Epidermal melanocyte (primary cell): ENCODE measurements at regions not wholly inside any gene's neighbourhood (a gene's known extent, or its start where the extent isn't known, plus 50 kb on each side); places are given as distances from the start of the nearest gene placed in this dataset.

Experiments used
- DNase-seq: peaks from one replicate; pipeline ENCODE4 v3.0.0; 2011; ENCODE audit warnings: low spot score; ENCODE audit not compliant: insufficient read length

DNA sequence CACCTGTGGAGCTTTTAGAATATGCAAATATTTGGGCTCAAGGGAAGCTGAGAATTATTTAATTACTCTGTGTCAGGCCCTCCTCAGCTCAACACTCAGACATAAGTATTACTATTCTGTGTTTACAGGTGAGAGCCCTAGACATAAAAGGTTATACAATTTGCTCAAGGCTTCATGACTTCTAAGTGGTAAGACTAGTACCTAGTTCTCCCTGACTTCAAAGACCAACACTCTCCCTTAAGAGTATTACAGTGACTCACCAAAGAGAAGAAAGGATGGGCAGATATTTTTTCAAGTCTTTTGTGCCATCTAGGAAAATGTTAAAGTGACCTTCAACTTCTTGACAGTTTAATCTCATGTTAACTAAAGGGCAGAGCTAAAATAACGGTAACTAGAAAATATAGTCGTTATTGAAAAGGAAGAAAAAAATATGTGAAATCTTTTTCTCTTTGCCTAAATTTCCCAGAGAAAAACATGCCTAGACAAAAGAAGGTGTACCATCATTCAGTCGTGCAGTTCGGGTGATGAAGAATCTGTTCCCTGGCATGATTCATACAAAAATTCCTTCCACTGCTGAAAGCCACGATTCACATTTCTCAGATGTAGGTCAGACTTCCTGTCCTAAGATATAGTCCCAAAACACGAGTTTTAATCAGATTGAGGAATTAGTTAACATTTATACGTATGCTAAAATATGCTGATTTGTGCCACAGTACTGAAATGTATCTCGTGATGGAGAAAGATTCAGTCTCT is 849.1 kb upstream of the API5 start:
- no peak for DNase-seq

GRCh38 chr11:42465623-42466022 is 846.2 kb upstream of the API5 start:
- DNase-seq, result no peak

DNA sequence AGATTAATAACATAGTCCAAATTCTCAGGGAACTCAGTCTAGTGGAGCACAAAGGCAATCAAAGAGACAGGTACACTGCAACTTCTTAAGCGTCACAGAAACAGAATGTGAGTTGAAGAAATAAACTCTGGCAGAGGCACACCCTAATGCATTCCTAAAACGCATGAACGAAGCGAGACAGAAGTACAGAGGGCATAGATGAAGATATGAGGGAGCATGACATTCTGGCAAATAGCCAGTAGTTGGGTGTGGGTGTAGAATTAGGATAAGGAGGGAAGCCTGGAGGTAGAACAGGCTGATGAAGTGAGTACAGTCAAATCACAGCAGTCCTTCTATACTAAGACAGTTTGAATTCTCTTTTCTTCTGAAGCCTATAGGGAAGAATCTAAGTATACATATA is 838.7 kb upstream of the API5 start:
- no peak for DNase-seq

DNA sequence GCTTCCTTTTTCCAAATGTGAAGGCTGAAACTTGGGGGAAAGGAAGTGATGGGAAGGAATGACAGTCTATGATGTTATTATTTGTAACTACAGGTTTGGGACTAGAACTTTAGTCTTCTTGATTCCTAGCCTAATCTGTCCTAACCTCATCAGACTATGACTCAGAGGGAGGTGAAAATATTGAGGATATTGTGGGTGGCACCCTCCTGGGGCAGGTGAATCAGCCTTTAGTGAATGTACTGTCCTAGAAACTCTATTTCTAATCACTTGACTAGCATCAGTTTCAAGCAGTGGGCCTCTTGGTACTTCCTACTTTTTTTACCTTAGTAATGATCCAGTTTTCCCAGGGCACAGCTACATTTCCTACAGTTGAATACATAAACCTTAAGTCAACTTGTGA is 829.0 kb upstream of the API5 start:
- DNase-seq, result no peak

- no peak for DNase-seq
Observed at GRCh38 chr11:42490506-42490905, 821.3 kb upstream of the API5 start.

DNA sequence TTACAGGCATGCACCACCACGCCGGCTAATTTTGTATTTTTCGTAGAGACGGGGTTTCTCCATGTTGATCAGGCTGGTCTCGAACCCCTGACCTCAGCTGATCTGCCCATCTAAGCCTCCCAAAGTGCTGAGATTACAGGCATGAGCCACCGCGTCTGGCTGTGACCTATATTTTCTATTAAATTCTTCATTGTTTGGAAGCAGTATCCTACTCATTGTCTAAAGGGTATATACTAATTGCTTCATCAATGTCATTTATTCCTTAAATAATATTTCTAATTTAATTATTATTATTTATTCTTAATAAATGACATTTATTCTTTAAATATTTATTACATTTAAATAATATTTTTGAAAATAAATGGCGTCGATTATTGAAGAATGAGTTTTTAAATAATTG is 817.3 kb upstream of the API5 start:
- no peak for DNase-seq

- DNase-seq, result no peak
Observed at GRCh38 chr11:42498971-42499370, 812.8 kb upstream of the API5 start.

- no peak for DNase-seq
Observed at GRCh38 chr11:42502151-42502550, 809.6 kb upstream of the API5 start.

GRCh38 chr11:42521994-42522393 is 789.8 kb upstream of the API5 start:
- no peak for DNase-seq

DNA sequence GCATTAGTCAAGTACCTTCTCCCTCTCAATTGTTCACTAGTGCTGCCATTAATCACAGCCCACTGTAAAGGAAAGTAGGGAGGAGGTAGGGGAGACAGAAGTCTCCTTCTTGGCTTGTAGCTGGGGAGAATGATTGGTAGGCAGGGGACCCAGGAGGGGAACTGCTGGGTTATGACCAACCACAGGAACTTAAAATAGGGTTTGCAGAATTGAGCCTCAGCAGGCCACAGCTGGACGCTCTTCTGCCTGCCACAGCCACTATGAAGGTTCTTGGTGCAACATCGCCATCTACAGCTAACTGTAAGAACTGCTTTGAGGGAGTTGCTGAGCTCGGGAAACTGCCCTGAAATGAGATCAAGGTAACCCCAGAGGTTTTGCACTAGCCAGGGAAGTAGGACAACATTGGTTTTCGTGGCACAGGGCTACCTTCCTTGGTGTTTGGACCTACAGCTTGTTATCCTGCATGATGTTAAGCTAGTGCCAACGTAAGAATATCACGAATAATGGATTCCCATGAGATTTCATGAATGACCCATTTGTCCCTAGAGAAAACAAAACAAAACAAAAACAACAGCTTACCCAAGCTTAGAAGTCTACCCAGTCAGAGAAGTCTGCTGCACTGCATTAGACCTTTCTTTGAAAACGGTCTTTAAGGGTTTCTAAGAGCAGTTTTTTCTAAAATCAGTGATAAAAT is 787.1 kb upstream of the API5 start:
- DNase-seq, result peak; percentile 19

GRCh38 chr11:42526426-42526825 is 785.4 kb upstream of the API5 start:
- no peak for DNase-seq

DNA sequence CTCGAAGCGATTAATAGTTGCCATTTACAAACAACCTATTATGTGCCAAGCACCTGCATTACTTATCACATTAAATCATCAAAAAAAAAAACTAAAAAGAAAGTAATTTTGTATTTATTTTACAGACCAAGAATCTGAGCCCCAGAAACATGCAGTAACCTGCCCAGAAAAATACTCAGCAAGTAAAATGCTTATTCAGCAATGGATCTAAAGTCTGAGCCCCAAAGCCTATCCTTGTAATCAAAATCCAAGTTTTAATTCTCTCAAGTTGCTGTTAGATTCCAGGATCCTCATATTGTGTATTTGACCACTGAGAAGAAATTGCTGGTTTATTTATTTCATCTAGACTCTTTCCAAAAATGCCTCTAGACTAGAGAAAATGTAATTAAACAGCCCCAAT is 783.3 kb upstream of the API5 start:
- DNase-seq, result no peak

- no peak for DNase-seq
Observed at GRCh38 chr11:42528911-42529310, 782.9 kb upstream of the API5 start.

DNA sequence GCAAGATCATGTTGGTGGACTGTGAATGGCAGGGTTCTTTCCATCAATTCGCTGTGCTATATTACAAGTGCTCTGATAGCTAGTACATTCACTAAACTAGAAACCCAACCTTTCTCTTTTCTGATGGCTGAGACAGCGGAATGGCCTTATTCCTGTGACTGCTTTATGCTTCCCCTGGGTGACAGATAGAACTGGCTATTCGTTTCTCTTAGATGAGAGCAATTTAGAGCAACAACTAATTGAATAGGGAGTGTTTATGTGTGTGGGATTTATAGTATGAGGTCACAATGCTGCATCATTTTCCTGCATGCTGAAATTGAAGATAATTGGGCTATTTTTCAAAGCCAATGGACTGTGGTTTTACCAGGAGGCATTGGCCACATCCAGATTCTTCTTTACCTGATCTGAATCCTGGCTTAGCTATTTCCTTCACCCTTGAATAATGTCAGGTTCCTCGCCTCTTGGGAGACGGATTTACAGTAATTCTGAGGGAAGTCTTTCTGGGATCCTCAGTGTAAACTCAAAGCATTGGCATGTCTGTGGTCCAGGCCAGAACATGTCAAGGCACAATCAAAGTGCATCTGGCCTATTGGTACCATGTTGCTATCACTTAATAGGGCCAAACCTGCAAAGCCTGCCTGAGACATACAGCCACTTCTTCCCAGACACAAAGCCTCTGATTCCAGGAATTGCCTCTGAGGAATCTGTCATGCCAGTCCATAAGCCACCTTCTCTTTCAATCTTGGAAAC is 775.0 kb upstream of the API5 start:
- DNase-seq, result no peak

DNA sequence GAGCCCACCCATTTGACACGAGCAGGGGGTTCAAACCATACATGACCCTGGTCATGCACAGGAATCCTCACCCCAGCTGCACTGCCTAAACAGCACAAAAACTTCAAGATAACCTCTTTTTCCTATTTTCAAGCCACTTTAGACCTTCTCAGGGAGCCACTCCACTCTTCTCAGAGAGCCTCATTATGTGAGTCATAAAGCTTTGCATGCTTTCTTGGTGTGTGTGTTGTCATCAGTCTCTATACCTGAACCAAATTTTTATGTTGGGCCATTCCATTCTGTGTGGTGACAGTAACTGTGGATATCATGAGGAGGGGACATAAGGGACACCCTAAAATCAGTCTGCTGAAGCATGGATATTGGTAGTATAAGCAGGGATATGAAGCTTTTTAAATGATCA is 769.5 kb upstream of the API5 start:
- no peak for DNase-seq

DNA sequence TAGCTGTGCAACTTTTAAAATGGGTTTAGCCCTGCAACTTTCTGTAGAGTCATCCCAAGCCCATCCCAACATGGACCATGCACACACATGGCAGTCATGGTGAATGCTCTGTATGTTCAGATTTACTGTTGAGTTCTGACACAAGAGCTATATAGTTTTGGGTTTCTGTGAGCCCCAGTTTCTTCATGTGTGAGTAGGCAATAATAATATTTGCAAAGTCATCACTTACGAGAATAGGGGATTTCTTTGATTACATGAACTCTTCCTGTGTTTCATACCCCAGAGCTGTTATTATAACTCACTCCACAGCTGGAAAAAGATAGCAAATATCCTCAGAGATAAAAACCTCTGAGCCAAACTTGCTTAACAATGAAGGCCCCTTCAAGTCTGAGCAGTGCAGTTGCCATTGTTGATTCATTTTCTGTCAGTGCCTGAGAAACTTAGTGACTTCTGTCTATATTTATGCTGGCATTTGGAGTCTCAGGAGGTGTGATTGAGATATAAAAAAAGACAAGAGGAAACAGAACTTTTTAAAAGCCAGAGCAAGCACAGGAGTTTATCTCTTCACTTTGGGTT is 767.9 kb upstream of the API5 start:
- DNase-seq, result no peak

DNA sequence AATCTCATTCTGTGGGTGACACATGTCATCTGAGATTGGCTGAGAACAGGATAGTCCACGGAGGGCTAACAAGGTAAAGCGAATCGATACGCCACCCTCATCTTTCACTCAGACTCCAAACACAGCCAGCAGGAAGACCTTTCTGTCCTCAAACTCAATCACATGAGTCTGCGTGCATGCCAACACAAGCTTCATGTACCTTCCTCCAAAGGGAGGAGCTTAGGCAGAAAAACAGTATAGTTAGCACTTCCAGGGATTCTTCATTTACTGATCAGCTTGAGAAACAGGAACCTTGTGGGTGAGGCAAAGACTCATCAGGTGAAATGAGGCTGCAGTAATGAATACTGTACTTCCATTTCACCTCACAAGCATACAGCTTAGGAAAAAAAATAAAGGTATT is 767.1 kb upstream of the API5 start:
- no peak for DNase-seq

- no peak for DNase-seq
Observed at GRCh38 chr11:42545954-42546353, 765.8 kb upstream of the API5 start.

DNA sequence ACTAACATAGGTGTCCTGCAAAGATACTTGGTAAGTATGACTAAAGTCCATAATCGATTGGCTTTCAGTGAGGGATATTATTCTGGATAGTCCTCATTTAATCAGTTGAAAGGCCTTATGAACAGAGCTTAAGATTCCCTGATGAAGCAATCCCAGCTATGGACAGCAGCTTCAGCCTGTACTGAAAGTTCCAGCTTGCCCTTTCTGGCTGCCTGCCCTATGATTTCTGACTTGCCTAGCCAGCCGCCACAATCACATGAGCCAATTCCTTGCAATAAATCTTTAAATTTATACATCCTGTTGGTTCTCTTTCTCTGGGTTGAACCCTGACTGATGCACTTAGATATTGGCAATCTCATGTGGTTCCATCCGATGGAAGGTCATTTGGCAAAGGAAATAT is 759.0 kb upstream of the API5 start:
- no peak for DNase-seq

- no peak for DNase-seq
Observed at GRCh38 chr11:42555190-42555589, 756.6 kb upstream of the API5 start.

GRCh38 chr11:42571131-42571877 is 740.5 kb upstream of the API5 start:
- no peak for DNase-seq
